SU-DHL-6 (cell line): ENCODE measurements at regions not wholly inside any gene's neighbourhood (a gene's known extent, or its start where the extent isn't known, plus 50 kb on each side); places are given as distances from the start of the nearest gene placed in this dataset.

Experiments used
- H2AFZ ChIP-seq: fragments of 200-600 bp; sonication (generic); 2 replicates; pipeline ENCODE4 v1.6.1; 2014; ENCODE audit warnings: low read depth, mild to moderate bottlenecking, moderate library complexity, mixed read lengths, antibody characterized with exemption, low read length; ENCODE audit not compliant: severe bottlenecking
- H3F3A ChIP-seq: fragments of 200-600 bp; shearing (Covaris generic); 2 replicates; pipeline ENCODE4 v1.6.0; 2016; ENCODE audit warnings: antibody characterized with exemption, mild to moderate bottlenecking; ENCODE audit not compliant: insufficient read depth
- H3K27ac ChIP-seq: fragments of 200-600 bp; sonication (generic); 2 replicates; pipeline ENCODE4 v1.5.1; 2016; ENCODE audit warnings: low read depth, mild to moderate bottlenecking, low read length, moderate library complexity, mixed read lengths
- H3K27me3 ChIP-seq: fragments of 200-600 bp; sonication (generic), shearing (Covaris generic); 2 replicates; pipeline ENCODE4 v1.6.0; 2014; ENCODE audit warnings: mild to moderate bottlenecking, low read length
- H3K36me3 ChIP-seq: fragments of 200-600 bp; sonication (generic); 2 replicates; pipeline ENCODE4 v1.6.1; 2014; ENCODE audit warnings: mild to moderate bottlenecking, low read length, mixed read lengths
- H3K4me2 ChIP-seq: fragments of 300-600, 200-600 bp; shearing (Covaris generic), sonication (generic); 2 replicates; pipeline ENCODE4 v1.6.0; 2014; ENCODE audit warnings: low read length, low read depth, mild to moderate bottlenecking; ENCODE audit not compliant: poor library complexity, severe bottlenecking
- H3K4me3 ChIP-seq: fragments of 200-600 bp; sonication (generic); 2 replicates; pipeline ENCODE4 v1.5.1; 2014; ENCODE audit warnings: antibody characterized with exemption, low read length, mild to moderate bottlenecking, mixed read lengths; ENCODE audit not compliant: insufficient read depth, poor library complexity, severe bottlenecking
- H3K79me2 ChIP-seq: fragments of 200-600 bp; sonication (generic); 2 replicates; pipeline ENCODE4 v1.6.1; 2014; ENCODE audit warnings: mild to moderate bottlenecking, low read length, moderate library complexity; ENCODE audit not compliant: insufficient read depth
- H3K9ac ChIP-seq: fragments of 200-600 bp; sonication (generic); 2 replicates; pipeline ENCODE4 v1.7.0; 2014; ENCODE audit warnings: mild to moderate bottlenecking, low read length
- H3K9me2 ChIP-seq: fragments of 200-600 bp; sonication (generic); replicated peaks from 2 replicates; pipeline ENCODE4 v1.6.1; 2014; ENCODE audit warnings: low read length; ENCODE audit not compliant: insufficient read depth
- H3K9me3 ChIP-seq: fragments of 200-600 bp; sonication (generic); 2 replicates; pipeline ENCODE4 v1.6.1; 2014; ENCODE audit warnings: low read length, mixed read lengths; ENCODE audit not compliant: insufficient read depth
- H4K20me1 ChIP-seq: fragments of 200-600 bp; sonication (generic); 2 replicates; pipeline ENCODE4 v1.6.1; 2014; ENCODE audit warnings: low read depth, mild to moderate bottlenecking, antibody characterized with exemption, low read length, moderate library complexity, mixed read lengths
- CTCF ChIP-seq: fragments of 200-600 bp; sonication (generic); IDR thresholded peaks from one replicate; pipeline ENCODE4 v1.5.1; 2017; ENCODE audit warnings: antibody characterized with exemption, mild to moderate bottlenecking, low read length, moderate library complexity; ENCODE audit not compliant: insufficient read depth, poor library complexity, severe bottlenecking
- EZH2phosphoT487 ChIP-seq: fragments of 200-600 bp; sonication (generic), shearing (Covaris generic); conservative IDR thresholded peaks from 2 replicates; pipeline ENCODE4 v1.6.1; 2018; ENCODE audit warnings: mild to moderate bottlenecking, antibody characterized with exemption, low read length, moderate library complexity, mixed read lengths

- no peak overlapping the region for H3K4me3 ChIP-seq
- H3K27me3 ChIP-seq: no peaks in the 10 kb centered on the region
- no peaks in the 10 kb centered on the region for H3K79me2 ChIP-seq
- no peak overlapping the region for H3K9ac ChIP-seq
- H3K4me2 ChIP-seq: no peak overlapping the region
- no peak for TF ChIP-seq EZH2phosphoT487
- no peak for TF ChIP-seq CTCF
- H2AFZ ChIP-seq: no peak overlapping the region
- H3K27ac ChIP-seq: no peak overlapping the region
- H3K36me3 ChIP-seq: no peaks in the 10 kb centered on the region
- H3K9me2 ChIP-seq: no peaks in the 10 kb centered on the region
- no peaks in the 10 kb centered on the region for H4K20me1 ChIP-seq
- H3K9me3 ChIP-seq: no peaks in the 10 kb centered on the region
- H3F3A ChIP-seq: no peaks in the 10 kb centered on the region
Measured at GRCh38 chr1:188394677-188395076, 1565.9 kb downstream of the PLA2G4A start.

GRCh38 chr1:188397521-188397920 lies 1568.8 kb downstream of the PLA2G4A start:
- Histone ChIP-seq H2AFZ (peak overlapping the region; percentile 71), H3K4me3 (no peak overlapping the region), H3K9me2 (no peaks in the 10 kb centered on the region), H3K9me3 (no peaks in the 10 kb centered on the region), H3K79me2 (no peaks in the 10 kb centered on the region), H3K4me2 (no peak overlapping the region), H3K36me3 (no peaks in the 10 kb centered on the region), H3K27ac (no peak overlapping the region), H4K20me1 (no peaks in the 10 kb centered on the region), H3F3A (no peaks in the 10 kb centered on the region), H3K27me3 (no peaks in the 10 kb centered on the region), H3K9ac (no peak overlapping the region)
- no peak for TF ChIP-seq CTCF

GRCh38 chr1:188402986-188403385 lies 1574.2 kb downstream of the PLA2G4A start:
- peak overlapping the region; percentile 32 for H2AFZ ChIP-seq
- no peak overlapping the region for H3K27ac ChIP-seq
- no peak overlapping the region for H3K9ac ChIP-seq
- no peaks in the 10 kb centered on the region for H3K27me3 ChIP-seq
- no peaks in the 10 kb centered on the region for H4K20me1 ChIP-seq
- H3K4me3 ChIP-seq: no peak overlapping the region
- no peak overlapping the region for H3K4me2 ChIP-seq
- H3K9me2 ChIP-seq: no peaks in the 10 kb centered on the region
- H3K36me3 ChIP-seq: no peaks in the 10 kb centered on the region
- H3F3A ChIP-seq: no peaks in the 10 kb centered on the region
- no peaks in the 10 kb centered on the region for H3K79me2 ChIP-seq
- TF ChIP-seq EZH2phosphoT487 (no peak), CTCF (no peak)
- no peaks in the 10 kb centered on the region for H3K9me3 ChIP-seq

GRCh38 chr1:188406636-188407035 lies 1577.9 kb downstream of the PLA2G4A start:
- Histone ChIP-seq H4K20me1 (no peaks in the 10 kb centered on the region), H3K27me3 (no peaks in the 10 kb centered on the region), H3F3A (no peaks in the 10 kb centered on the region), H3K9me2 (no peaks in the 10 kb centered on the region), H3K36me3 (no peaks in the 10 kb centered on the region), H3K27ac (no peak overlapping the region), H3K4me3 (no peak overlapping the region), H3K9me3 (no peaks in the 10 kb centered on the region), H3K9ac (no peak overlapping the region), H3K79me2 (no peaks in the 10 kb centered on the region), H3K4me2 (no peak overlapping the region), H2AFZ (peak overlapping the region; percentile 25)
- no peak for TF ChIP-seq EZH2phosphoT487
- no peak for TF ChIP-seq CTCF
